DOHH2 (cell line): ENCODE measurements at regions not wholly inside any gene's neighbourhood (a gene's known extent, or its start where the extent isn't known, plus 50 kb on each side); places are given as distances from the start of the nearest gene placed in this dataset.

Experiments
- H3F3A ChIP-seq: fragments of 200-600 bp; sonication (generic), shearing (Covaris generic); 2 replicates; pipeline ENCODE4 v1.6.0; 2016; ENCODE audit warnings: antibody characterized with exemption, mild to moderate bottlenecking; ENCODE audit not compliant: control insufficient read depth, insufficient read depth
- H3K27ac ChIP-seq: fragments of 200-600 bp; sonication (generic); 2 replicates; pipeline ENCODE4 v1.5.1; 2014; ENCODE audit warnings: low read depth, mild to moderate bottlenecking, low read length, moderate library complexity
- H3K27me3 ChIP-seq: fragments of 200-600 bp; sonication (generic); 2 replicates; pipeline ENCODE4 v1.6.1; 2014; ENCODE audit warnings: mild to moderate bottlenecking, low read length, mixed read lengths; ENCODE audit not compliant: control insufficient read depth
- H3K36me3 ChIP-seq: fragments of 200-600 bp; sonication (generic); 2 replicates; pipeline ENCODE4 v1.6.1; 2014; ENCODE audit warnings: mild to moderate bottlenecking, low read length, moderate library complexity, mixed read lengths; ENCODE audit not compliant: control insufficient read depth
- H3K4me1 ChIP-seq: fragments of 200-600 bp; sonication (generic); 2 replicates; pipeline ENCODE4 v1.6.1; 2014; ENCODE audit warnings: mild to moderate bottlenecking, low read length, mixed read lengths; ENCODE audit not compliant: control insufficient read depth
- H3K4me2 ChIP-seq: fragments of 200-600 bp; sonication (generic); 2 replicates; pipeline ENCODE4 v1.6.0; 2014; ENCODE audit warnings: mild to moderate bottlenecking, low read length, moderate library complexity
- H3K4me3 ChIP-seq: fragments of 200-600 bp; sonication (generic); 2 replicates; pipeline ENCODE4 v1.5.1; 2014; ENCODE audit warnings: mild to moderate bottlenecking, low read length, mixed read lengths
- H3K79me2 ChIP-seq: fragments of 200-600 bp; sonication (generic); 2 replicates; pipeline ENCODE4 v1.6.1; 2014; ENCODE audit warnings: mild to moderate bottlenecking, low read length, mixed read lengths; ENCODE audit not compliant: control insufficient read depth
- H3K9me2 ChIP-seq: fragments of 200-600 bp; sonication (generic); replicated peaks from 2 replicates; pipeline ENCODE4 v1.6.1; 2014; ENCODE audit warnings: mild to moderate bottlenecking, low read length, mixed read lengths; ENCODE audit not compliant: control insufficient read depth
- H3K9me3 ChIP-seq: fragments of 200-600 bp; sonication (generic); 2 replicates; pipeline ENCODE4 v1.6.1; 2014; ENCODE audit warnings: antibody characterized with exemption, low read length, mixed read lengths; ENCODE audit not compliant: control insufficient read depth, insufficient read depth
- H4K20me1 ChIP-seq: fragments of 200-600 bp; sonication (generic); 2 replicates; pipeline ENCODE4 v1.6.0; 2014; ENCODE audit warnings: low read depth, mild to moderate bottlenecking, antibody characterized with exemption, low read length, moderate library complexity; ENCODE audit not compliant: control insufficient read depth, insufficient read depth
- CTCF ChIP-seq: fragments of 200-600 bp; sonication (generic); IDR thresholded peaks from one replicate; pipeline ENCODE4 v1.5.1; 2014; ENCODE audit warnings: antibody characterized with exemption, mild to moderate bottlenecking, low read depth, low read length; ENCODE audit not compliant: poor library complexity, severe bottlenecking
- EZH2phosphoT487 ChIP-seq: fragments of 200-600 bp; sonication (generic); IDR thresholded peaks from 2 replicates; pipeline ENCODE4 v1.6.1; 2017; ENCODE audit warnings: borderline replicate concordance, mild to moderate bottlenecking, antibody characterized with exemption, low read length, moderate library complexity, mixed read lengths

GRCh38 chr1:67517046-67517445 is 86.8 kb upstream of the SERBP1 start:
- no peak for TF ChIP-seq CTCF
- no peak for TF ChIP-seq EZH2phosphoT487
- Histone ChIP-seq H3K27me3 (peaks cover 4% of the 10 kb centered on the region), H3F3A (no peaks in the 10 kb centered on the region)

GRCh38 chr1:67522001-67522441 is 91.8 kb upstream of the SERBP1 start:
- no peak overlapping the region for H3K4me2 ChIP-seq
- H3K4me3 ChIP-seq: no peak overlapping the region
- no peak for TF ChIP-seq EZH2phosphoT487
- no peak for TF ChIP-seq CTCF
- no peaks in the 10 kb centered on the region for H3F3A ChIP-seq
- no peaks in the 10 kb centered on the region for H3K4me1 ChIP-seq
- H3K79me2 ChIP-seq: no peaks in the 10 kb centered on the region
- no peaks in the 10 kb centered on the region; the same call in 1 of the 2 replicates for H3K27me3 ChIP-seq
- H3K9me2 ChIP-seq: no peaks in the 10 kb centered on the region
- H3K9me3 ChIP-seq: no peaks in the 10 kb centered on the region
- H4K20me1 ChIP-seq: no peaks in the 10 kb centered on the region
- H3K36me3 ChIP-seq: no peaks in the 10 kb centered on the region
- H3K27ac ChIP-seq: no peak overlapping the region

More at GRCh38 chr1:67517046-67517445, 86.8 kb upstream of the SERBP1 start:
- no peaks in the 10 kb centered on the region for H3K9me2 ChIP-seq
- no peaks in the 10 kb centered on the region for H3K4me1 ChIP-seq
- no peaks in the 10 kb centered on the region for H3K9me3 ChIP-seq
- H4K20me1 ChIP-seq: no peaks in the 10 kb centered on the region
- H3K36me3 ChIP-seq: no peaks in the 10 kb centered on the region
- H3K27ac ChIP-seq: no peak overlapping the region
- H3K4me2 ChIP-seq: no peak overlapping the region
- no peak overlapping the region for H3K4me3 ChIP-seq
- no peaks in the 10 kb centered on the region for H3K79me2 ChIP-seq

- no peak overlapping the region for H3K27ac ChIP-seq
- no peak for TF ChIP-seq EZH2phosphoT487
- no peak for TF ChIP-seq CTCF
- no peaks in the 10 kb centered on the region for H3K9me2 ChIP-seq
- no peaks in the 10 kb centered on the region for H4K20me1 ChIP-seq
- no peaks in the 10 kb centered on the region for H3F3A ChIP-seq
- H3K36me3 ChIP-seq: no peaks in the 10 kb centered on the region
- H3K4me2 ChIP-seq: no peak overlapping the region
- H3K4me3 ChIP-seq: no peak overlapping the region
- H3K27me3 ChIP-seq: no peaks in the 10 kb centered on the region; the same call in 1 of the 2 replicates
- no peaks in the 10 kb centered on the region for H3K4me1 ChIP-seq
- H3K79me2 ChIP-seq: no peaks in the 10 kb centered on the region
- no peaks in the 10 kb centered on the region for H3K9me3 ChIP-seq
Observed at GRCh38 chr1:67522793-67523192, 92.6 kb upstream of the SERBP1 start.
